ENCODE measurements at regions not wholly inside any gene's neighbourhood (a gene's known extent, or its start where the extent isn't known, plus 50 kb on each side); places are given as distances from the start of the nearest gene placed in this dataset.
"Not testable (repeated sequence)": the region's sequence is repeated elsewhere in the genome, so short reads cannot be mapped to it uniquely, and the experiment has no call there.

- no peak for DNase-seq
Measured at GRCh38 chr5:120817044-120817985, 353.2 kb downstream of the PRR16 start.

DNA sequence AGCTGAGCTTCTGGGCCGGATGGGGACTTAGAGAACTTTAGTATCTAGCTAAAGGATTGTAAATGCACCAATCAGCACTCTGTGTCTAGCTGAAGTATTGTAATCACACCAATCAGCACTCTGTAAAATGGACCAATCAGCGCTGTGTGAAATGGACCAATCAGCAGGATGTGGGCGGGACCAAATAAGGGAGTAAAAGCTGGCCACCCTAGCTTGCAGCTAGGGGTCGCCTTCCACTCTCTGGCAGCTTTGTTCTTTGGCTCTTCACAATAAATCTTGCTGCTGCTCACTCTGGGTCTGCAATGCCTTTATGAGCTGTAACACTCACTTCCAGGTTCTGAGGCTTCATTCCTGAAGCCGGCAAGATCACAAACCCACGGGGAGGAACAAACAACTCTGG lies 354.0 kb downstream of the PRR16 start:
- DNase-seq: no peak

DNA sequence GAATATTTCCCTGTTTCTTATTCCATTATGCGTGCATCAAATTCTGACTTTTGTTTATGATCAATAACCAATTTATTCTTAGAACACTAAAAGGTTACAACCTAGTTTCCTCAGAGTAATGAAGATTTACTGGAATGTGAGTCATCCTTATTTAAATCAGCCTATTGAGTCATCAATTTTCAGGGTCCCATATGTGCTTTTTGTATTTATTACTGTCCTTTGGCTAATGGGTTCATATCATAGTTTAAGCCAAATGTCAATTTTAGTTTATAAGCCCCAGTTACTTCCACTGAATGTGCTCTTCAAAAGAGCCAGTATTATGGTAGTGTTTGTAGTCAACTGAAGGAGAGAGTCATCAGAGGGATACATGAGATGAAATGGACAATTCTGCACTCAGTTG lies 359.2 kb downstream of the PRR16 start:
- no peak for DNase-seq

- DNase-seq: not testable (repeated sequence)
Measured at GRCh38 chr5:120831646-120832045, 367.5 kb downstream of the PRR16 start.

GRCh38 chr5:120841830-120842229 lies 377.7 kb downstream of the PRR16 start:
- no peak for DNase-seq

DNA sequence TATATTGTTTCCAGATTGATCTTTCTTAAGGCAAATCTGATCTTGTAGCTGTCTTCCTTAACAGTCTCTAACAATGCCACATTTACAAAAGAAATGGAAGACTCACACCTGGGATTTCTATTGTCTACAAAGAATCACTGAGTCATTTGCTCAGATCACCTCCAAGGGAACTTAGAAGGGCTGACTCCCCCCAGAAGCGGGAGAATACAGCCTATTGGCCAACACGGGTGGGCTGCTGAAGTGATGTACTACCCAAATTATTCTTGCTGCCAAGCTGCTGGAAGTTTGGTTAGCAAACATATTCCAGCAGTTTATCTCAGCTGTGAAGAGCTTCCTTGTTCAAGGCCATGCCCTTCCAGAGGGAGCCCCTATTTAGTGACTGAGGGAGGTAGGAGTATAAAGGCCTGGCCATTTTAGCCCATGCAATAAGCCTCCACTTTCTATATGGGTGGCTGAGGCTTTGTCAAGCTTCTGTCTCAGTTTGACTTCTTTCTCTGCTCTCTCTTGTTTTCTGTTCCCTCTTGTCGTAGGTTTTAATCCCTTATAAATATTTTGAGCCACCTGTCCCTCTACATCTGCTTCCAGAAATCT lies 379.4 kb downstream of the PRR16 start:
- DNase-seq: no peak

DNA sequence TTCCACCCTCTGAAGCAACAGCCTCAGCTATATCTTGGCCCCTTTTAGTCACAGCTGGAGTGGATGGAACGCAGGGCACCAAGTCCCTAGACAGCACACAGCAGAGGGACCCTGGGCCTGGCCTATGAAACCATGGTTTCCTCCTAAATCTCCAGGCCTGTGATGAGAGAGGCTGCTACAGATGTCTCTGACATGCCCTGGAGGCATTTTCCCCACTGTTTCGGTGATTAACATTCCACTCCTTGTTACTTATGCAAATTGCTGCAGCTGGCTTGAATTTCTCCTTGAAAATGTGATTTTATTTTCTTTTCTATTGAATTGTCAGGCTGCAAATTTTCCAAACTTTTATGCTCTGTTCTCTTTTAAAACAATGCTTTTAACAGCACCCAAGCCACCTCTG lies 384.8 kb downstream of the PRR16 start:
- no peak for DNase-seq

GRCh38 chr5:120852222-120852860 lies 388.2 kb downstream of the PRR16 start:
- no peak for DNase-seq

DNA sequence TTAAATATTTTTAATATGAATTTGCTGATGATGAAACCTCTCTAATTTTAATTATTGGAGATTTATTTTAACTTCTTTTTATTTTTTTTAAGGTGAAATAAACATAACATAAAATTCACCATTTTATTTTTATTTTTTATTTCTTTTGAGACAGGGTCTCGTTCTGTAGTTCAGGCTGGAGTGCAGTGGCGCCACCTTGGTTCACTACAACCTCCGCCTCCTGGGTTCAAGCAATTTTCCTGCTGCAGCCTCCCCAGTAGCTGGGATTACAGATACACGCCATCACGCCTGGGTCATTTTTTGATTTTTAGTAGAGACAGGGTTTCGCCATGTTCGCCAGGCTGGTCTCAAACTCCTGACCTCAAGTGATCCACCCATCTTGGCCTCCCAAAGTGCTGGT lies 402.9 kb downstream of the PRR16 start:
- no peak for DNase-seq

DNA sequence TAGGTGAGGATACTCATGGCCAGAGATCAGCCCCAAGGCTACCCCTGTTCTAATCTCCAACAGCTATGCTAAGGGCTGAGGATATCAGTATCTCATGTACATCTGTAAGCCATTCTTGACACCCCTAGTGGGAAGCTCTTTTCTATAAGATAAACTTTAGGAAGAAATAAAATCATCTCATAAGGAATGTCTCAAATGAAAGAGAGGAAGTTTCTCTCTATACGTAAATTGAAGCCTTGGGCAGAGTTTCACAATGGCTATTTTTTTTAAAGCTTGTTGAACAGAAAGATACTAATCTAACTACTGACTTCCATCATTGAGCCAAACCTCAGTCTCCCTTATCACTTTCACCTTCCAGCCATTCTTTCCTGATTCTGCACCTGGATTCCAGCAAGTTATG lies 405.7 kb downstream of the PRR16 start:
- DNase-seq: no peak

DNA sequence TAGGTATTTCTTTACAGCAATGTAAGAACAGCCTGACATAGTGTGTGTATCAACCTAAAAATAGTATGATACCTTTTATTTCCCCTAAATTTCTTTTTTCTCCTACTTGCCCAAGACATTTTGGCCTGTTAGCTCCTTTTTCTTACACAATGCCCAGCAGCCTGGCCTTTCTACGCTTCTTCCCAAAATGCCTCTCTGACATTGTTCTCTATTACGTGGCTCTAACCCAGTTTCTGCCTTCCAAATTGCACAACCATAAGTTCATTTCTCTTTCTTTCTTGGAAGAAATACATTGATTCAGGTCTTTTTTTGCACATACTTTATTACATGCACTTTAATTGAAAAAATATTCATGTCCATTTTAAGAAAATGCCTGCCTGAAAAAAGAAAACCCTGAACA lies 408.2 kb downstream of the PRR16 start:
- no peak for DNase-seq

DNA sequence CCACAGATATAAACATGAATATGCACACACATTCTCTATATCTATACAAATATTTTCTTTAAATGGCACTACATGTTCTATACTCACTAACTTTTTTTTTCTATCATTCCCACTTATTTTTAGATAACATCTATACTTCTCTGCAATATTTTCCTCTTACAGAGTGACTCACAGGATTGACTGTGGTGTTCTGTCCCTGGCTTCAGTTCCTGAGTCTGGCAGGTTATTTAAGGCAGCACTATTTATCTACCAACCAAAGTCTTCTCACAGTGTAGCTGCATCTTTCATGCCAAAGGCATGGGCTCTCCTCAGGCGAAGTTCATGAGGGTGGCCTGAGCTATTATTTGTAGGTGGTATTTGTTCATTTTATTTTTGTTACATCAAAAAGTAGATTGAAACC lies 409.0 kb downstream of the PRR16 start:
- DNase-seq: no peak

DNA sequence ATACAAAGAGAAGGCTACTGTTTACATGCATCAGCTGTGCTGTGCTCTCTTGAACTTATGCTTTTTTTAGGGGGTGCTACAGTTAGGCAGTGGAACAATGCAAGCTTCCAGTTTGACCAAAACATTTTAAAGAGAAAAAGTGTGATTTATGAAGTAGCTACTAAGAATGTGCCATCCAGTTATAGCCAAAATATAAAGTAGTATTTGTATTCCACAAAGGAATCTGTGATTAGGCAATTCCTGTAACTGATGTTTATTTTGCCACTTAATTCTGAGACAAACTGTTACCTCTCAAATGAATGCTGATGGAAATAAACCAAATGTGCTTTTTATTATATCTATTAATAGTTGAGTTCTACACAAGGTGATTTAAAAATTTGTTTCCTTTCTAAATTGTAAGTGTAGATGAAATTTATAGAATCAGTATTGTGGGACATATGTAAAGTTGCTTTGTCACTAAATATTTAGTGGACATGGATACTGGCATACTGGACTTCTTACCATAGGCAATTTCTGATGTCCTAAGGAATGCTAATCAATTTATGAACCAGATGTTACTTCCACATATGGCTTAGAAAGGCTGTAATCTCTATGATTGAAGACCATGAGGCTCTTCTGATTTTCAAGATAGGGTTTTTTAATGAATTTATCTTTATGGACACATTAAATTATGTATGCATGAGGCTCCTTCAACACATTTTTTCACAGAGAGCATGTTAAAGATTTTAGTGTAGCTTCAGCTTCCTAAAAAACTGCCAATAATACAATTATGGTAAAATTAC lies 410.2 kb downstream of the PRR16 start:
- no peak for DNase-seq

- DNase-seq: no peak
Measured at GRCh38 chr5:120882038-120882775, 418.1 kb downstream of the PRR16 start.

GRCh38 chr5:120886351-120886860 lies 422.3 kb downstream of the PRR16 start:
- DNase-seq: no peak

GRCh38 chr5:120895660-120896059 lies 431.6 kb downstream of the PRR16 start:
- DNase-seq: no peak

DNA sequence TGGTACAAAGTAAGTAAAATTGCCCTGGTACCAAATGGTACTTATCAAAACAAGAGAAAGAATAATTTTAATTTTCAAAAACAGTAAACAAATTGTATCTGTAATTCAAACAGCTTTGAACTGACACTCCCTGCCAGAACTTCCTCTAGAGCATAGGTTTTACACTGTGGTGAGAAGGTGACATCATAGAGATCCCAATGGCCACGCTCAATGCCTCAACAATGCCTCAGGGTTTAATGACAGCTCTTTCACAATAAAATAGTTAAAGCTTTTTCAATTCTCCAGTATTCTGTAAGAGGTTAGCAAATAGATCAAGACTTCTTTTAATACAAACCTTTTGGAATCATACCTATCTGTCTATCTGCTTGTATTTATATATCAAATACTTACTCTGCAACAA lies 437.1 kb downstream of the PRR16 start:
- no peak for DNase-seq

DNA sequence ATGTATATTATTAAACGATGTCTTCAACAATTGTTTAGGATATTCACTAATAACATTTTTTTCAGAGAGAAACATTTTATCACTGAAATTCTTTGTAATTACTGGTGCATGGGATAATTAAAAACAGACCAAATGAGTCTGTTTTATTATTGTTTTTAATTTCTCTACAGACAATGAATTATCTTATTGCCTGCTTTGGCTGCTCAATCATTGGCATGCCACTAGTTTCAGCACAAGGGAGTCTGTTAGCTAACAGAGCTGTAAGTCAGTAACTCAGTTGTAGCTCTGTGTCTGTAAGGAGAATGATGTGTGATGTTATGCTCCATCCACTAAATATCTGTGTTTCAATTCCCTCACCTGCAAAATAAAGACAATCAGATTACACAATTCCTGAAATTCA lies 443.9 kb downstream of the PRR16 start:
- no peak for DNase-seq

DNA sequence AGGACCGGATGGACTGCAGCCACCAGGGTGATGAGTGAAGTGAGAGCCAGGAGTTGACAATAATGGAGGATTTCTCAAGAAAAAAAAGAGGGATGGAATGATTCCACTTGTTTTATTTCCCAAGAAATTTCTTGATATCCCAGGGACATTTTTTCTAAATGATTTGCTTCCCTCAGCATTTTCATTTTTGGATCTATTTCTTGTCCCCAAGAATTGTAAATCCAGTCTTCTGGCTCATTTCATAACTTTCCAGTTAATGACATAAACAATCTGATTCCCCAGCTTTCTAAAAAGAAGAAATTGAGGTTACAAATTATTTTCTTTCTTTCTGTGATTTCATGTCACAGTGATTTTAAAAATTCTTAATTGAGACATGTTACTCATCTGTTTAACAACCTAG lies 446.5 kb downstream of the PRR16 start:
- DNase-seq: no peak

GRCh38 chr5:120913396-120913795 lies 449.3 kb downstream of the PRR16 start:
- no peak for DNase-seq

GRCh38 chr5:120917214-120917758 lies 453.2 kb downstream of the PRR16 start:
- DNase-seq: no peak

DNA sequence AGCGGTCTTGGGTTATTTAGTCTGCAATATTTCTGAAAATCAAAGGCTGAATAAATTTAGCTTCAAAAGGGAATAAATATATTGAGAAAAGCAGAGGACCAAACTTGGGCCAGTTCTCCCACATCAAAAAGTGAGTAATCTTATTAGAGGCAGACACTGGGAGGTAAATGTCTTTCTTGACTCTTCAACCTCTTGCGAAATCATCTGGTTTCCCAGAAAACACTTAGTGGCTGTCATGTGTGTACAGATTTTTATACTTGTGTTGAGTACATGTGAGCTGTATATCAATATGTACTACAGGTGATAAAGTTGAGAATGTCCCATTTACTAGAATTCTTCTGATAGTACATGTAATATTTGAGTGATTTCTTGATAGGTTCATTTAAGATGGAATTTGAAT lies 454.9 kb downstream of the PRR16 start:
- no peak for DNase-seq

All from activated gamma-delta T cell (primary cell).